ENCODE measurements at regions not wholly inside any gene's neighbourhood (a gene's known extent, or its start where the extent isn't known, plus 50 kb on each side); places are given as distances from the start of the nearest gene placed in this dataset.

DNA sequence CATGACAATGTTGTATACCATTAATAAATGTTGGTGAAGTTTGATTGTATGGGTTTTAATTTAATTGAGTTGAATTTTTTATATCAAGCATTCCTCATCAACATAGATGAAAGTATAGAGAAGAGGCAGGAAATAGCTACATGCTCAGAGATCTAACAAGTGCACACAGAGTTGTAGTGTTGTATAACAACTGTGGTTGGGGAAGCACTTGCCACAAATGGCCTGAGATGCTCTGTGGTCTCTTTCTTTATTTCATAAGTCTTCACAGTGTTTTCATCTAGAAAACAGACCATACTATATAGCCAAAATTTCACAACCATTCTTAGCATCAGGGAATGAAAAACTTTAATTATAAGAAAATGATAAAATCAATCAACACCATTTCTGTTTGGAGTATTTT lies 682.6 kb upstream of the NECTIN3 start:
- no peaks in the 10 kb centered on the region for H3K9me3 ChIP-seq
- no peak overlapping the region for H3K27ac ChIP-seq
- H3K4me1 ChIP-seq, result no peaks in the 10 kb centered on the region
- DNase-seq (no peak), FAIRE-seq (no peak), ATAC-seq (no peak)
- TF ChIP-seq, protein P1, sequence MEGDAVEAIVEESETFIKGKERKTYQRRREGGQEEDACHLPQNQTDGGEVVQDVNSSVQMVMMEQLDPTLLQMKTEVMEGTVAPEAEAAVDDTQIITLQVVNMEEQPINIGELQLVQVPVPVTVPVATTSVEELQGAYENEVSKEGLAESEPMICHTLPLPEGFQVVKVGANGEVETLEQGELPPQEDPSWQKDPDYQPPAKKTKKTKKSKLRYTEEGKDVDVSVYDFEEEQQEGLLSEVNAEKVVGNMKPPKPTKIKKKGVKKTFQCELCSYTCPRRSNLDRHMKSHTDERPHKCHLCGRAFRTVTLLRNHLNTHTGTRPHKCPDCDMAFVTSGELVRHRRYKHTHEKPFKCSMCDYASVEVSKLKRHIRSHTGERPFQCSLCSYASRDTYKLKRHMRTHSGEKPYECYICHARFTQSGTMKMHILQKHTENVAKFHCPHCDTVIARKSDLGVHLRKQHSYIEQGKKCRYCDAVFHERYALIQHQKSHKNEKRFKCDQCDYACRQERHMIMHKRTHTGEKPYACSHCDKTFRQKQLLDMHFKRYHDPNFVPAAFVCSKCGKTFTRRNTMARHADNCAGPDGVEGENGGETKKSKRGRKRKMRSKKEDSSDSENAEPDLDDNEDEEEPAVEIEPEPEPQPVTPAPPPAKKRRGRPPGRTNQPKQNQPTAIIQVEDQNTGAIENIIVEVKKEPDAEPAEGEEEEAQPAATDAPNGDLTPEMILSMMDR (IDR thresholded peaks at IDR 0.05), result no peak
- no peaks in the 10 kb centered on the region for H3K27me3 ChIP-seq
- H3K4me3 ChIP-seq, result no peak overlapping the region
- no peaks in the 10 kb centered on the region for H3K36me3 ChIP-seq
- intact Hi-C loops (cut with DNase I), result no loop called here

DNA sequence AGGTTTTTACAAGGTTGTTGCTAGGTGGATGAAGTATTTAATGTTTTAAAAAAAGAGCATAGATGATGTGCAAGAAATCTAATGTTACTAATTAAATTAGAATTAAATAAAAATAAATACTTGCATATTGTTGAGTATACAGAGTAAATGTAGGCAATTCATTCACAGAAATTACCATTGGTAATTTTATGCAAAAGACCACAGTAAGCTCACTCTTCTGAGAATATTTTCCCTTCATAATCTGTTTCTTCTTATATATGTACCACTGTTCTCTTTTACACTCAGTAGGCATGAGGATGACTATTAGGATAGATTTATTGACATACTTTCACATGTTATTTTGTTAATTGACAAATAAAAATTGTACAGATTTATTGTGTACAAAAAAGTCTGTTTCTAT lies 681.2 kb upstream of the NECTIN3 start:
- H3K27me3 ChIP-seq, result no peaks in the 10 kb centered on the region
- intact Hi-C loops (cut with DNase I), result no loop called here
- TF ChIP-seq, protein P1 (IDR thresholded peaks at IDR 0.05), result no peak
- H3K4me3 ChIP-seq, result no peak overlapping the region
- DNase-seq, result no peak
- no peak for FAIRE-seq
- H3K4me1 ChIP-seq, result no peaks in the 10 kb centered on the region
- no peaks in the 10 kb centered on the region for H3K36me3 ChIP-seq
- no peak overlapping the region for H3K27ac ChIP-seq
- no peaks in the 10 kb centered on the region for H3K9me3 ChIP-seq
- no peak for ATAC-seq

GRCh38 chr3:110391042-110391441 lies 680.6 kb upstream of the NECTIN3 start:
- WGBS, 2 donors, result 79 to 82% methylated on average over 3 of the region's 3 CpGs
- H3K27me3 ChIP-seq, result no peaks in the 10 kb centered on the region
- ATAC-seq (no peak), FAIRE-seq (no peak), DNase-seq (no peak)
- no peaks in the 10 kb centered on the region for H3K9me3 ChIP-seq
- H3K4me3 ChIP-seq, result no peak overlapping the region
- no peaks in the 10 kb centered on the region for H3K4me1 ChIP-seq
- no peak overlapping the region for H3K27ac ChIP-seq
- TF ChIP-seq, protein P1 (IDR thresholded peaks at IDR 0.05), result no peak
- H3K36me3 ChIP-seq, result no peaks in the 10 kb centered on the region
- intact Hi-C loops (cut with DNase I), result no loop called here

- intact Hi-C loops (cut with DNase I), result no loop called here
- TF ChIP-seq, protein P1 (IDR thresholded peaks at IDR 0.05), result no peak
- no peaks in the 10 kb centered on the region for H3K9me3 ChIP-seq
- FAIRE-seq (no peak), DNase-seq (no peak), ATAC-seq (no peak)
- no peaks in the 10 kb centered on the region for H3K4me1 ChIP-seq
- H3K36me3 ChIP-seq, result no peaks in the 10 kb centered on the region
- H3K4me3 ChIP-seq, result no peak overlapping the region
- no peaks in the 10 kb centered on the region for H3K27me3 ChIP-seq
- 85 to 92% methylated on average over 7 of the region's 7 CpGs for WGBS, 2 donors
- no peak overlapping the region for H3K27ac ChIP-seq
Observed at GRCh38 chr3:110391640-110392395, 679.8 kb upstream of the NECTIN3 start.

- intact Hi-C loops (cut with DNase I), result no loop called here
- no peaks in the 10 kb centered on the region for H3K9me3 ChIP-seq
- H3K4me3 ChIP-seq, result no peak overlapping the region
- no peaks in the 10 kb centered on the region for H3K36me3 ChIP-seq
- ATAC-seq (no peak), DNase-seq (no peak), FAIRE-seq (no peak)
- H3K4me1 ChIP-seq, result peaks cover 10 to 15% (median 11%) of the 10 kb centered on the region in 3 donors
- WGBS, 2 donors, result 72 to 83% methylated on average over 2 of the region's 2 CpGs
- H3K27me3 ChIP-seq, result no peaks in the 10 kb centered on the region
- no peak overlapping the region for H3K27ac ChIP-seq
- TF ChIP-seq, protein P1 (IDR thresholded peaks at IDR 0.05), result no peak
Observed at GRCh38 chr3:110393941-110394340, 677.7 kb upstream of the NECTIN3 start.

Data from pancreas (tissue), 10 donors.